ENCODE measurements at regions not wholly inside any gene's neighbourhood (a gene's known extent, or its start where the extent isn't known, plus 50 kb on each side); places are given as distances from the start of the nearest gene placed in this dataset.

DNA sequence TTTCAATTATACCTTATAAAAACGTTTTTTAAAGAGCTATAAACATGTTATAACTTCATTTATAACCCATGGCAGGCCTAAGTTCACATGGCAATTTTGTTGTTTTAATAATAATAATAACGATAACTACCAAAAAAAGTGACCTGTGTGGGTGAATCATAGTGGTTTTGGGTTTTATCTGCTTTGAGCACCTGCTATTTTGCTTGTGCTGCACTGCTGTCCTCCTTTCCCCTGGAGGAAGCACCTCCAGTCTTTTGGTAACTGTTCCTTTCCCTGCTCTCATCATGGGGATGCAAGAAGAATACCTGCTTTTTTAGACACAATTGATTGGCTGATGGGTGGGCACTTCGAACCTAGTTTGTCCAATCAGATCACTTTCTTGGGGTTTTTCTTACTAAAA lies 388.0 kb upstream of the TBL1XR1 start:
- Histone ChIP-seq H4K91ac (replicated peaks; ENCODE audit: insufficient read length, low read length) (no peak overlapping the region), H2AK5ac (ENCODE audit: low read depth, low read length) (no peak overlapping the region), H2BK20ac (ENCODE audit: low read length) (no peak overlapping the region), H4K8ac (ENCODE audit: extremely low read depth, insufficient read depth, low read length) (no peak overlapping the region), H3K56ac (replicated peaks; ENCODE audit: insufficient read length, low read depth, low read length) (no peak overlapping the region), H3K23me2 (ENCODE audit: low read depth, low read length) (no peaks in the 10 kb centered on the region), H2BK120ac (replicated peaks; ENCODE audit: low read depth, low read length) (no peak overlapping the region), H3K79me2 (ENCODE audit: control insufficient read depth in 1 of 2, insufficient read depth in 2 of 2, low read length in 2 of 2) (no peaks in the 10 kb centered on the region), H2BK5ac (ENCODE audit: low read depth, low read length) (no peak overlapping the region), H2BK15ac (ENCODE audit: low read length) (no peak overlapping the region), H3K4me1 (replicated peaks in 1 of 4; ENCODE audit: control insufficient read depth in 3 of 4, insufficient read depth in 4 of 4, low read length in 3 of 4) (peaks cover 0 to 4% (median under 1%) of the 10 kb centered on the region in 4 experiments; a peak in 4 of 7 replicates), H3K4me2 (ENCODE audit: insufficient read depth in 1 of 2, low read depth in 2 of 2, low read length in 2 of 2) (no peak overlapping the region), H3K4me3 (ENCODE audit: extremely low read depth in 1 of 4, insufficient read depth in 2 of 4, low read depth in 3 of 4, low read length in 4 of 4) (no peak overlapping the region), H4K20me1 (replicated peaks in 1 of 2; ENCODE audit: control insufficient read depth in 1 of 2, insufficient read depth in 2 of 2, low read length in 2 of 2) (no peaks in the 10 kb centered on the region), H2AFZ (ENCODE audit: low read length) (no peak overlapping the region), H3K27me3 (replicated peaks in 1 of 4; ENCODE audit: control insufficient read depth in 3 of 4, extremely low read depth in 1 of 4, insufficient read depth in 3 of 4, low read length in 3 of 4) (no peaks in the 10 kb centered on the region), H4K5ac (ENCODE audit: insufficient read length, low read depth, low read length) (no peak overlapping the region), H3K18ac (ENCODE audit: extremely low read depth, low read length) (no peak overlapping the region), H3K79me1 (ENCODE audit: low read depth, low read length) (no peaks in the 10 kb centered on the region), H3K23ac (ENCODE audit: insufficient read length) (no peak overlapping the region), H3K36me3 (ENCODE audit: control insufficient read depth in 2 of 4, insufficient read depth in 4 of 4, low read length in 3 of 4) (no peaks in the 10 kb centered on the region), H3K9me3 (ENCODE audit: insufficient read depth in 2 of 2, low read depth in 1 of 2, low read length in 1 of 2) (no peaks in the 10 kb centered on the region; a peak in 1 of 4 replicates), H2BK12ac (ENCODE audit: low read depth, low read length) (no peak overlapping the region), H3K14ac (ENCODE audit: insufficient read length) (no peak overlapping the region), H3K27ac (ENCODE audit: low read depth, low read length) (no peak overlapping the region), H3K4ac (replicated peaks; ENCODE audit: insufficient read length, low read depth, low read length) (no peak overlapping the region), H3K9ac (replicated peaks in 1 of 4; ENCODE audit: extremely low read depth in 1 of 4, low read depth in 3 of 4, low read length in 3 of 4) (no peak overlapping the region)
- FAIRE-seq (no peak), DNase-seq (ENCODE audit: low read depth in 1 of 2, low spot score in 2 of 2) (no peak)
- WGBS, 2 experiments (ENCODE audit: extremely low coverage in 1 of 2, insufficient coverage in 1 of 2, insufficient read length in 1 of 2, insufficient replicate concordance in 2 of 2, low coverage in 1 of 2, low lambda C conversion rate in 2 of 2, missing lambda C conversion rate in 1 of 2) = 63% methylated on average over 3 of the region's 3 CpGs; no CpG with 5 or more reads in 1 of the 2 experiments
- ChIA-PET CTCF (ENCODE audit: partially characterized antibody) (interaction anchor here (0.5 kb wide), 1 partner anchor 387 kb away, joined by 3 read pairs; no protein-coding TSS in a partner anchor), POLR2A (ENCODE audit: partially characterized antibody) (no interaction called here)
- TF ChIP-seq FOSL1 (IDR thresholded peaks at IDR 0.05; ENCODE audit: insufficient read depth, low read depth, low read length) (no peak), POLR2AphosphoS5 (IDR thresholded peaks at IDR 0.05; ENCODE audit: low read depth, low read length) (no peak), SIN3A (conservative IDR thresholded peaks at IDR 0.05 in 1 of 2, IDR thresholded peaks at IDR 0.05 in 1 of 2; ENCODE audit: low read depth in 1 of 2, low read length in 2 of 2) (no peak), SUZ12 (IDR thresholded peaks at IDR 0.05; ENCODE audit: low read length) (no peak), BCL11A (IDR thresholded peaks at IDR 0.05; ENCODE audit: low read depth in 2 of 2, low read length in 2 of 2) (no peak), SRF (IDR thresholded peaks at IDR 0.05; ENCODE audit: low read depth, low read length) (no peak), TAF1 (IDR thresholded peaks at IDR 0.05; ENCODE audit: low read depth, low read length) (no peak), KDM4A (IDR thresholded peaks at IDR 0.05; ENCODE audit: low read depth, low read length, severe bottlenecking) (no peak), YY1 (IDR thresholded peaks at IDR 0.05; ENCODE audit: low read depth, low read length) (no peak), RFX5 (IDR thresholded peaks at IDR 0.05; ENCODE audit: borderline replicate concordance, low read depth, low read length) (no peak)
